Bone marrow (tissue), 2 donors: ENCODE measurements at regions not wholly inside any gene's neighbourhood (a gene's known extent, or its start where the extent isn't known, plus 50 kb on each side); places are given as distances from the start of the nearest gene placed in this dataset.

Experiments
- DNase-seq, 2 donors: peaks; one replicate each; lab custom pipeline; 2025; lab: John Stamatoyannopoulos, UW

DNA sequence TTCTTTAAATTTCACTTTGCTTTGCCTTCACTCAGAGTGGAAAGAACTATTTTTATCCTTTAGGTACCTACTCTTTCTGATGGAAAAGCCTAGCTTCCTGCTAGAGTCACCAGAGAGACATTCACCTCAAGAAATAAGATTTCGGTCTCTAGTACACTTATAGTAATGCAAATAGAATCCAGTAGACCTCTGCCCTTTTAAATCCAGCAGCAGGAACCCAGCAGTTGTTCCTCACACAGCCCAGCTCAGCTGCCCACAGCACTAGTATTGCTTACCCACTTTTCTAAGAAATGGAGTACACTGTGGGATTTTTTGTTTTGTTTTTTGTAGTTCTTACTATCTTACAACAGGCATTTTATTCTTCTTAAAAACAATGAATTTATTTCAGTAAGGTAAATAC is 497.0 kb upstream of the CCDC54 start:
- DNase-seq = no peak

DNA sequence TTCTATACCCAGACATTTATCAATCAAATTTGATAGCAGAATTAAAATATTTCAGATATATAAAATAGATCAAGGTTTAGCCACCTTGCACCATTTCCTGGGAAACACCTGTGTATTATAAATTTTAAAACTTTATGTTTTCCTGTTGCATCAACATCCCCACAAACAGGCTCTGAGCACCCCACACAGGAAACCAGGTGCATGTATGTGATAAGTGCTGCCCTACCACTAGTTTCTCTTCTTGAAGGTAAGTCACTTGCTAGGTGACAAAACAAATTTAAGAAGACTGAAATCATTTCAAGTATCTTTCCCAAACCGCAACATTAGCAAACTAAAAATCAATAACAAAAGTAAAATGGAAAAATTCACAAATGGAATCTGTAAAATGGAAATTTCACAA is 496.1 kb upstream of the CCDC54 start:
- DNase-seq = no peak

DNA sequence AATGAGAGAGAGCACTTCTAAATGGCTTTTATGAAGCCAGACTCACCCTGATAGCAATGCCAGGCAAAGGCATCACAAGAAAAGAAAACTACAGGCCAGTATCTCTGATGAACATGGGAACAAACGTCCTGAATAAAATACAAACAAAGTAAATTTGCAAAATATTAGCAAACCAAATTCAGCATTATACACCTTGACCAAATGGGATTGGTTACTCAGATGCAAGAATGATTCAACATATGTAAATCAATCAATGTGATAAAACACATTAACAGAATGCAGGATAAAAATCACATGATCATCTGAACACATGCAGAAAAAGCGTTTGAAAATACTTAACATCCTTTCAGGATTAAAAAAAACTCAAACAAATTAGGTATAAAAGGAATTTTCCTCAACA is 494.9 kb upstream of the CCDC54 start:
- no peak for DNase-seq

DNA sequence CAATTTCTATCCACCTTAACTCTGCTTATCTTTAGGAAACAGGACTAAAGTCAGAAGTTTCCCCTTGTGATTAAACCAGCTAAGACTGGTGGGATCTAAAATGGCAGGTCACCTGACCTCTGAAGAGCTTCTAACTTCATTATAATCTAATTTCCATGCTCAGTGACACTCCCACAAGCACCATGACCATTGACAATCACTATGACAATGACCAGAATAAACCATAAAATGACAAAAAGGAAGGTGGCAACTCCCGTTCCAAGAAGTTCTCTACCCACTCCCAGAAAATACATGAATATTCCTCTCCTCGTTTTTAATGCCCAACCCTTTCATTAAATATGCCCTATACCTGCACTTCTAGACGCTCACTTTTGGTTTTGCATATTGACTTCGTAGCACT is 471.2 kb upstream of the CCDC54 start:
- DNase-seq = no peak

DNA sequence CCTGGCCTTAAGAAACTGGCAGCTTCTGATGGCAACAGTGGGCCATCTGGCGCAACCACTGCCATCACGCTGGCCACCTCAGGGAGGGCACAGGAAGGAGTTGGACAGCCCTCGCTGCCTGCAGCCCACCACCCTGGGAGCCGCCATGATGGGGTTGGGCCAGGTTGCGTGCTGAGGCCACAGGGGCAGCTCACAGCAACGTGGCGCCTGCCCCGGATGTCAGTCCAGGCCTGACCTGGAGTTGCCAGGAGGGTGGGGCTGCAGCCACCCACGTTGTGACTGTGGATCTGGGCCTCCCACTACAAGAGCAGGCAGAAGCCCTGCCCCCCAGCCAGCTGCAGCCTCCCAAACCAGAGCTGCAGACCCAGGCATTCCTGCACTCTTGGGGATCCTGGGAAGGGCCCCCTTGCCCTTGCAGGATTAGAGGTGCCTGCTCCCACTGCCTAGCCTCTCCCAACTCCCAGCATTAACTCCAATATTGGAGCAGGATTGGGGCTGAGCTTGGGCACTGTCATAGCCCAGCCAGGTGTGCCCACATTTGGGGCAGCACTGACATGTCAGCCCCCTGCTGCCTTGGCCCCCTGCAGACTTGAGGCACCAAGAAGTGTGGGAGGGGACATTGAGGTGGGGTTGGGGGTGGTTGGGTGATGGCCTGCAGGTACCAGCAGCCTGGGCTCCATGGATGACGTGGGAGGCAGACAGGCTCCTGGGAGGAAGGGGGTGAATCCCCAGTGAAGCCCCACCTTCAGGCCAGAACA is 468.9 kb upstream of the CCDC54 start:
- no peak for DNase-seq

GRCh38 chr3:106913111-106913698 is 464.0 kb upstream of the CCDC54 start:
- DNase-seq = no peak

- DNase-seq = no peak
Measured at GRCh38 chr3:106913966-106914365, 463.3 kb upstream of the CCDC54 start.

DNA sequence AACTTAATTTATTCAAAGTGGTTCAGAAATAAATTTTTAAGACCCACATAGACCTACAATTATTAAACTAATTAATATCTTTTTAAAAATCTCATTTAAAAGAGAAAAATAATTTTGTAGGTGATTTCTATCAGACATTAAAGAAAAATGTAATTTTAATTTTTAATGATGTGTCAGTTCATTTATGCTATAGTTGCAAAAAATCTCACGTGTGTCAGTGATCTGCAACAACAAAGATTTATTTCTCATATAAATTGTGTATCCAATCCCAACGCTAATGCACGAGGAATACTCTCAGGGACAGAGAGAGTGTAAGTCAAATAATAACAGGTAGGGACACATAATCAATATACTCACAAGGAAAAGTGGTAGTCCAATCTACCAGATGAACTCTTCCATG is 456.6 kb upstream of the CCDC54 start:
- no peak for DNase-seq

GRCh38 chr3:106929081-106929480 is 448.2 kb upstream of the CCDC54 start:
- DNase-seq = no peak

GRCh38 chr3:106930086-106930485 is 447.2 kb upstream of the CCDC54 start:
- DNase-seq = no peak

DNA sequence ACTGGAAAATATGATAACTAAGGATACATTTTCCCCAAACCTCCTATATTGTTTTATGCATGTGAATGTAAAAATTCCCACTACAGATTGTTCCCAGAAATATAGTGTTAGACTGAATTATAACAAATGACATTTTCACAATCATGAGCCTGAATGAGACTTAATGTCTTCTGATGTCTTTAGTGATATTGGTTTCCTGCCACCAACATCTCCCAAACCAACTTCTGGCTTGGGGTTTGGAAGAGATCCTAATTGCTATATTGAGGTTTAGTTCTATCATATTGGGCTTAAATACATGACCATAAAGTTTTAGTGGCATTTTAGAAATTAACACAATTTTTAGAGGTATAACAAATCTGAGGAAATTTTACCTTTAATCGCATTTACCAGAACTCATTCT is 445.3 kb upstream of the CCDC54 start:
- no peak for DNase-seq

- no peak for DNase-seq
Measured at GRCh38 chr3:106936337-106936736, 440.9 kb upstream of the CCDC54 start.

GRCh38 chr3:106942051-106942450 is 435.2 kb upstream of the CCDC54 start:
- no peak for DNase-seq

- DNase-seq = no peak
Measured at GRCh38 chr3:106943071-106943470, 434.2 kb upstream of the CCDC54 start.

GRCh38 chr3:106945435-106945834 is 431.8 kb upstream of the CCDC54 start:
- no peak for DNase-seq

DNA sequence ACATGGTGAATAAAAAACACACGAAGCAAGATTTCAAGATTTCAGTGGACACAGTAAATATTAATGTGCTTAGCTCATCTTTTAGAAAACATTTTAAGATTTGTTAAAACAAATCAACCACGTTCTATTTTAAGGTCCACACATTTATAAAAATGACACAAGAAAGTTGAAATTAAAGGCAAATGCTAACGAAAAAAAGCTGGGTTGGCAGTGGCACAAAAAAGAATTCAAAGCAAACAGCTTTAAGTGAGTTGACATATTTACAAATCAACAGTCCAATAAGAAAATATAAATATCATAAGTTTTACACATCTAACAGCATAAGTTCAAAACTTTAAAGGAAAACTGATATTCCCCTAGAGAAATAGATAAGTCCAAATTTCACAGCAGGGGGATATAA is 430.4 kb upstream of the CCDC54 start:
- no peak for DNase-seq

DNA sequence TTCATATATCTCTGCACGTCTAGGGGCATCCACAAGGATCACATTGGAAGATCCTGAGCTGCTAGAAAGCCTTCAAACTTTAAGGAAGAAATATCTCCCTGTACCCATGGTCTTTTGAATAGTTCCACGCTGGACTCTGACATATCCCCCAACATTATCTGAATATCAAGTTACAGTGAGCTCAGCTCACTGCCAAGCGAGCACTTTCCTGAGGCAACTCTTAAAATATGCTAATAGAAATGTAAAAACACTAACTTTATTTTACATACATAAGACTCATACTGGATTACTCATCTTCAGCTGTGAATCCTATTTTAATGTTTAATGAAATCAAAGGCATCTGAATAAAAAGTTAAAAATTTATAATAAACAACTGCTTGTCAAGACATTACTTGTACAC is 420.2 kb upstream of the CCDC54 start:
- no peak for DNase-seq

DNA sequence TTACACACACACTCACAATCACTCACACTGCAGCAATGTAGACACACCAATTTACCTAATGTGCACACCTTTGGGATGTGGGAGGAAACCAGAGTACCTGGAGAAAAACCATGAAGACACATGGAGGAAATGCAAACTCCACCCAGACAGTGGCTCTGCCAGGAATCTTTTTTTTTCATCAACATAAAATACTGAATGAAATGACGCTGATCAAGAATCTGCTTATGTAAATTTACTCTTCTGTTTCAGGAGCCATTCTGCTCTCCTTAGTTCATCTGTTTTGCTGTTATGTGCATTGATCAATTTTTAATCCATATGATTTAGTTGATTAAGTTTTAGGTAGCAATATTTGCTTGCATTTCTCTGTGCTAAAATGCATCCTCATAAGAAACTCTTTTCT is 414.2 kb upstream of the CCDC54 start:
- no peak for DNase-seq

- no peak for DNase-seq
Measured at GRCh38 chr3:106963442-106963841, 413.8 kb upstream of the CCDC54 start.

DNA sequence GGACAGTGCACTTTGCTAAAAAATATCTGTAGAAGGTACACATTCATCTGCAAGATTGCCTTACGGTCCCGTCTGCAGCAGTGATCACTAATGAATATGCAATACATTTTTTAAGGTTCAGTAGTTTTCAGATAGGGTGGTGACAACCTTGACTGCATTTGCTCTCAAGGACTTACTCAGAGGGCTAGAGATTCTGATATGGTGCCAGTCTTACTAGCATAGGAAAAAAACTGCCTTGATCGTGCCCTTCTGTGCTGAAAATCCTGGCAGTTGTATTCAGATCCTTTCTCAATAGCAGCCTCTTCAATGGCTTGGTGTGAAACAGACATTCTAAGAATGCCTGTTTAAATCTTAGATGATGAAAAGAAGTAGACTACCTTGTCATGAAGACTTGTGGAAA is 411.9 kb upstream of the CCDC54 start:
- no peak for DNase-seq

DNA sequence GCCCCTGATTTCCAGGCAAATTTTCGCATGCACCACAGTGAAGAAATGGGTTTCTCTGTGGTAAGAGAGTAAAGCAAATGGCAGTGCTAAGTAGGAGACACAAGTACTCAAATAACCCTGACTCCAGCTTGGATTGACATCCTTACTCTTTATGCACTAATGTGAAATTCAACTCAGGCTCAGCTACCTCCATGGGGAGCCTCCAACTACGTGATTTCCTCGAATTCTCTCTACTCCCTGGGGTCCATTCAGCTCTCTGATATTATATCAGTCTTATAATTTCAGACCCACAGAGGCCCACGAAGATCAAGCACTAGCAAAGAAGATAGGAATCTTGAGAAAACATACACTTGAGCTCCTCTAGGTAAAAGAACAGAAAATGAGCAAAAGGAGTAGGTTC is 407.6 kb upstream of the CCDC54 start:
- no peak for DNase-seq

- DNase-seq = no peak
Measured at GRCh38 chr3:106981392-106981791, 395.8 kb upstream of the CCDC54 start.

DNA sequence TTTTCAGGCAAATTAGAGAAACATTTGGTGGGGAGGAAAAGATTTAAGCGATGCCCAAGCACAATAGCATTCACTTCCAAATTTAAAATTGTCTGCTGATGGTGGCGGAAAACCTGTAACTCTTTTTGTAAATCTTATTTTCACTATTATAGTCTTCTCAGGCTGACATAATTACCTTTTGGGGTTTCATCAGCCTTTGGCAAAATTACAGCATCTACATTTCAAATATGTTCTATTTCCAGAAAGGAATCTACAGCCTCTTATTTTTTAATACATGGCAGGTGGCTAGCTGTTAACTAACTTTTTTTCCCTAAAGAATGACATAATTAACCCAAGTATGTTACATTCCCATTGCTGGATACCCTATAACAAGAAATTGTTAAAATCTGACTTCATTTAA is 391.5 kb upstream of the CCDC54 start:
- DNase-seq = no peak
